OCI-LY3 (cell line): ENCODE measurements at regions not wholly inside any gene's neighbourhood (a gene's known extent, or its start where the extent isn't known, plus 50 kb on each side); places are given as distances from the start of the nearest gene placed in this dataset.

Experiments used
- H2AFZ ChIP-seq: fragments of 200-600, 300-600 bp; shearing (Covaris generic); 2 replicates; pipeline ENCODE4 v1.6.0; 2014; ENCODE audit warnings: antibody characterized with exemption, low read depth, low read length
- H3K27ac ChIP-seq: fragments of 200-600, 300-600 bp; sonication (generic); 2 replicates; pipeline ENCODE4 v1.5.1; 2014; ENCODE audit warnings: mild to moderate bottlenecking, low read length, moderate library complexity, mixed read lengths
- H3K27me3 ChIP-seq: fragments of 200-600, 300-600 bp; sonication (generic); 2 replicates; pipeline ENCODE4 v1.6.1; 2014; ENCODE audit warnings: low read depth, low read length, mixed read lengths
- H3K36me3 ChIP-seq: fragments of 200-600, 300-600 bp; sonication (generic); replicated peaks from 2 replicates; pipeline ENCODE3; 2014; ENCODE audit warnings: low read depth, low read length, mixed read lengths
- H3K4me1 ChIP-seq: fragments of 300-600, 200-600 bp; sonication (generic); 2 replicates; pipeline ENCODE4 v1.6.1; 2014; ENCODE audit warnings: low read length, mixed read lengths
- H3K4me2 ChIP-seq: fragments of 200-600, 300-600 bp; sonication (generic); 2 replicates; pipeline ENCODE4 v1.6.1; 2014; ENCODE audit warnings: low read length, mixed read lengths
- H3K4me3 ChIP-seq: fragments of 300-600, 200-600 bp; sonication (generic); 2 replicates; pipeline ENCODE4 v1.5.1; 2014; ENCODE audit warnings: antibody characterized with exemption, mild to moderate bottlenecking, low read length, moderate library complexity
- H3K79me2 ChIP-seq: fragments of 300-600, 200-600 bp; shearing (Covaris generic); 2 replicates; pipeline ENCODE4 v1.6.1; 2014; ENCODE audit warnings: mild to moderate bottlenecking, low read length, mixed read lengths
- H3K9ac ChIP-seq: fragments of 300-600, 200-600 bp; shearing (Covaris generic); 2 replicates; pipeline ENCODE4 v1.6.0; 2014; ENCODE audit warnings: mild to moderate bottlenecking, low read length, moderate library complexity
- H3K9me3 ChIP-seq: fragments of 200-600, 300-600 bp; shearing (Covaris generic); 2 replicates; pipeline ENCODE4 v1.6.1; 2014; ENCODE audit warnings: low read length, mixed read lengths; ENCODE audit not compliant: insufficient read depth
- H4K20me1 ChIP-seq: fragments of 200-600, 300-600 bp; sonication (generic); 2 replicates; pipeline ENCODE4 v1.6.1; 2016; ENCODE audit warnings: low read length, mixed read lengths; ENCODE audit not compliant: insufficient read depth
- EZH2phosphoT487 ChIP-seq: fragments of 200-600 bp; shearing (Covaris generic); IDR thresholded peaks from 2 replicates; pipeline ENCODE4 v1.6.1; 2018; ENCODE audit warnings: antibody characterized with exemption, mixed run types, low read depth
- TF ChIP-seq, protein P1 (sequence below): fragments of 200-600, 300-600 bp; sonication (generic); IDR thresholded peaks from 2 replicates; pipeline ENCODE4 v1.5.1; 2014; ENCODE audit warnings: antibody characterized with exemption, low read length, low read depth

GRCh38 chr13:86038490-86038889, 239.3 kb upstream of the SLITRK6 start:
- no peaks in the 10 kb centered on the region for H3K4me1 ChIP-seq
- H3K9ac ChIP-seq, result no peak overlapping the region
- no peak overlapping the region for H3K4me2 ChIP-seq
- H4K20me1 ChIP-seq, result no peaks in the 10 kb centered on the region
- no peak overlapping the region for H3K4me3 ChIP-seq
- H3K27ac ChIP-seq, result no peak overlapping the region
- no peak for TF ChIP-seq EZH2phosphoT487
- TF ChIP-seq, protein P1, sequence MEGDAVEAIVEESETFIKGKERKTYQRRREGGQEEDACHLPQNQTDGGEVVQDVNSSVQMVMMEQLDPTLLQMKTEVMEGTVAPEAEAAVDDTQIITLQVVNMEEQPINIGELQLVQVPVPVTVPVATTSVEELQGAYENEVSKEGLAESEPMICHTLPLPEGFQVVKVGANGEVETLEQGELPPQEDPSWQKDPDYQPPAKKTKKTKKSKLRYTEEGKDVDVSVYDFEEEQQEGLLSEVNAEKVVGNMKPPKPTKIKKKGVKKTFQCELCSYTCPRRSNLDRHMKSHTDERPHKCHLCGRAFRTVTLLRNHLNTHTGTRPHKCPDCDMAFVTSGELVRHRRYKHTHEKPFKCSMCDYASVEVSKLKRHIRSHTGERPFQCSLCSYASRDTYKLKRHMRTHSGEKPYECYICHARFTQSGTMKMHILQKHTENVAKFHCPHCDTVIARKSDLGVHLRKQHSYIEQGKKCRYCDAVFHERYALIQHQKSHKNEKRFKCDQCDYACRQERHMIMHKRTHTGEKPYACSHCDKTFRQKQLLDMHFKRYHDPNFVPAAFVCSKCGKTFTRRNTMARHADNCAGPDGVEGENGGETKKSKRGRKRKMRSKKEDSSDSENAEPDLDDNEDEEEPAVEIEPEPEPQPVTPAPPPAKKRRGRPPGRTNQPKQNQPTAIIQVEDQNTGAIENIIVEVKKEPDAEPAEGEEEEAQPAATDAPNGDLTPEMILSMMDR, result no peak
- H3K79me2 ChIP-seq, result no peaks in the 10 kb centered on the region
- H3K27me3 ChIP-seq, result no peaks in the 10 kb centered on the region
- no peaks in the 10 kb centered on the region for H3K36me3 ChIP-seq
- no peak overlapping the region for H2AFZ ChIP-seq
- no peaks in the 10 kb centered on the region for H3K9me3 ChIP-seq

DNA sequence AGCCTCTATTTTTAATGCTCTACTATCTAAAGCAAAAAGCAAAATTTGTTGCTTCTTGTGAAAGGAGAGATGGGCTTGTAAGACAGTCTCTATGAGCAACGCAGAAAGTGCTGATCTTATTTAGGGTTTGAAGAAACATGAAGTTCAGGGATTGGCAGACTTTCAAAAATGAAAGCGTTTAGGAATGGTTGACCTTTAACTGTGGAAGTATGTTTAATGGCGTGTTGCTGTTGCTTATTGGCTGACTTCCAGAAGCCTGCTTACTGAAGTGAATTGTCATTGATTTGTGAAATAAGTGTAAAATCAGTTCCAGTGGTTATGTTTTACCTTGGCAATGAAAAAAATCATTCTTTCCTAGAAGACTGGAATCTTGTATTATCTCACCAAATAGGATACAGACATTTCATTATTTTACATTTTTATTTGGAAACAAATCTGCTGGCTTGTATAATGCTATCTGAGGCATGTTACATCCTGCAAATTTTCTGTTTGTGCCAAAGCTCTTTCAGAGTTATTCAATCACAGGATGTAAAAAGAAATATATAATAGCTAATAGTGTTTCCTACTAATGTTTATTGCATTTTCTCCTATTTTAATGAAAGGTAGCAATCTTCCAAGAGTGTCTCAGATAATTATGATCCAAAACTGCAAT, 221.3 kb upstream of the SLITRK6 start:
- Histone ChIP-seq H3K27ac (no peak overlapping the region), H3K4me3 (no peak overlapping the region), H3K4me2 (no peak overlapping the region), H2AFZ (0 out of 2 replicates have a peak overlapping the region, but pooled peaks have one; percentile 51), H3K9me3 (no peaks in the 10 kb centered on the region), H3K27me3 (no peaks in the 10 kb centered on the region), H3K36me3 (no peaks in the 10 kb centered on the region), H4K20me1 (no peaks in the 10 kb centered on the region), H3K9ac (no peak overlapping the region), H3K4me1 (no peaks in the 10 kb centered on the region), H3K79me2 (no peaks in the 10 kb centered on the region)
- no peak for TF ChIP-seq EZH2phosphoT487
- TF ChIP-seq, protein P1, result no peak

DNA sequence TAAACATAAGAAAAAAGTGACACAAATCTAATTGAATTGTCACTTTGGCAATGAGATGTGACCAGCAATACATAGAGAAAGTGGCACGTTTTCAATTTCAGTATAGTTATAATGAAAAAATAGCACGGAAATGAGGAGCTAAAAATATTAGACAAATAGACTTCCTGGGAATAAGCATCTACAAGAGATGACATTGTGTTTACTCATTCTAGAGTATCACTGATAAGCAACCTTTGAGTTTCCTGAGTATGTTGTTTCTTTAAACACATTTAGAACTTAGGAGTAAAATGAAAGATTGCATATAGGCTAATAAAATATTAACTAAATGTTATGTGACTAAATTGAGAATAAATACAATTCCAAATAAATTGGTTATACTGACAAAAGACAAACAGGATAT, 207.1 kb upstream of the SLITRK6 start:
- Histone ChIP-seq H3K9me3 (no peaks in the 10 kb centered on the region), H3K4me3 (no peak overlapping the region), H3K4me1 (no peaks in the 10 kb centered on the region), H3K79me2 (no peaks in the 10 kb centered on the region), H2AFZ (no peak overlapping the region), H3K9ac (no peak overlapping the region), H3K4me2 (no peak overlapping the region), H3K27me3 (no peaks in the 10 kb centered on the region), H3K27ac (no peak overlapping the region), H4K20me1 (no peaks in the 10 kb centered on the region), H3K36me3 (no peaks in the 10 kb centered on the region)
- TF ChIP-seq, protein P1, result no peak
- no peak for TF ChIP-seq EZH2phosphoT487

- Histone ChIP-seq H3K9ac (no peak overlapping the region), H4K20me1 (no peaks in the 10 kb centered on the region), H2AFZ (peak overlapping the region; percentile 55; the same call in 1 of the 2 replicates), H3K4me1 (no peaks in the 10 kb centered on the region), H3K36me3 (no peaks in the 10 kb centered on the region), H3K4me2 (no peak overlapping the region), H3K9me3 (no peaks in the 10 kb centered on the region), H3K27me3 (no peaks in the 10 kb centered on the region), H3K27ac (no peak overlapping the region), H3K79me2 (no peaks in the 10 kb centered on the region), H3K4me3 (no peak overlapping the region)
- TF ChIP-seq, protein P1, result no peak
- no peak for TF ChIP-seq EZH2phosphoT487
Observed at GRCh38 chr13:86003029-86003428, 203.8 kb upstream of the SLITRK6 start.
